Stimulated activated CD8-positive, alpha-beta memory T cell treated with anti-CD3 and anti-CD28 coated beads, Interleukin-12 subunit alpha, Interleukin-12 subunit beta, amount 100 ng/mL, for 1 hour (primary cell): ENCODE measurements at regions not wholly inside any gene's neighbourhood (a gene's known extent, or its start where the extent isn't known, plus 50 kb on each side); places are given as distances from the start of the nearest gene placed in this dataset.

Experiments used
- DNase-seq: peaks from one replicate; pipeline ENCODE4 v3.0.0-alpha.2; 2020; ENCODE audit warnings: low read depth

DNA sequence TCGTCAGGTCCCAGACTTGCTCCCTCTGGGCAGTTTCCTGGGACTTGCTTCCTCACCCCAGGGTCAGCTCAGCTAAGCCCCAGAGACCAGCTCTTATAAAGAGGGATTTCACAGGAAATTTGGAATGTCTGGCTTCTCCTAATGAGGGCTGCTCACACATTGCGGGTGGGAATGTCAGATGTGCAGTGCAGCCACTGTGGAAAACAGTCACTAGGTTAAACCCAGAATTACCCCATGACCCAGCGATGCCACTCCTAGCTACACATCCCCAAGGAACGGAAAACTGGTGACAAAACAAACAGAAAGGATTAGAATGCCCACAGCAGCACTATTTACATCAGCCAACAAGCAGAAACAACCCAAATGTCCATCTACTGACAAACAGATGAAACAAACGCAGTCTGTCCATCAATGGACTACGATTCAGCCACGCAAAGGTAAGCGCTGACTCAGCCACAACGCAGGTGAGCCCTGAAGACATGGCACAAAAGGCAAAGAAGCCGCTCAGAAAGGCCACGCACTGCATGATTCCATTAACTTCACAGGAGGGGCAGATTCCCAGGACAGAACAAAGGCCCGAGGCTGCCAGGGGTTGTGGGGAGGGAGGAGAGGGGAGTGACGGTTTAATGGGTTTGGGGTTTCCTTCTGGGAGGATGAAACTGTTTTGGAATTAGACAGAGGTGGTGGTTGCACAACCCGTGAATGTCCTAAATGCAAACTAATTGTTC is 63.0 kb downstream of the NCOR2 start:
- no peak for DNase-seq

GRCh38 chr12:124503305-124503704 is 64.1 kb downstream of the NCOR2 start:
- DNase-seq, result no peak

DNA sequence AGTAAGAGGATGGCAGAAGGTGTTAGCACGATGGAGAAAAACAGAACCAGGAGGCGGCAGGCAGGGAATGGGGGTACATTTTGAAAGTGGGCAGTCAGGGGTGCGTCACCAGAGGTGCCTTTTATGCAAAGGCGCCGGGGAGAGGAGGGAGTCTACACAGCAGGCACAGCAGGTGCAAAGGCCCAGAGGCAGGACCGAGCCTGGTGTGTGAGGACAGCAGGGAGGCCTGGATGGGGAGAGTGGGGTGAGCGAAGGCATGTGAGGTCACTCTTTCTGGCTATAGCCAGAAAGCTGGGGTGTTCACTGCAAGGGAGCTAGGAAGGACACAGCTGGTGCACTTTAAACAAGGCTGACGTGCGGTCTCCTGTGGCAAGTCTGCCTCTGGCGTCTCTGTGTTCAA is 65.0 kb downstream of the NCOR2 start:
- DNase-seq, result no peak

- no peak for DNase-seq
Observed at GRCh38 chr12:124501827-124502226, 65.6 kb downstream of the NCOR2 start.

DNA sequence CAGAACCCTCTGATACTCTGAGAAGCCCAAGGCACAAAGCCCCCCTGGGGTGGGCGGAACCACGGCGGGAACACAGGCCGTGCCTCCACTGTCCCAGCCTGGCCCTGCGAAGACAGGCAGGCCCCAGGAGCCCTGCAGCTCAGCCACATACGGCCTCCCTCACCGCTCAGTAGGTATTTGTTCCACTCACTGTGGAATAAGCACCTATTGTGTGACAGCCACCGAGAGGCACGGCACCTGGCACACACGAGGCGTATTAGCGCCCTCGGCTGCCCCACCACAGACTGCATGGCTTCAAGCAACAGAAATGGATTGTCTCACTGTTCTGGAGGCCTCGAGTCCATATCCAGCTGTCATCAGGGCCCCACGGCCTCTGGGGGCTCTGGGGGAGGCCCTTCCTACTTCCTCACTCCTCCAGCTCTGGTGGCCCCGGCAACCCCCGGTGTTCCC is 66.3 kb downstream of the NCOR2 start:
- DNase-seq, result no peak

GRCh38 chr12:124499898-124500244 is 67.5 kb downstream of the NCOR2 start:
- no peak for DNase-seq

DNA sequence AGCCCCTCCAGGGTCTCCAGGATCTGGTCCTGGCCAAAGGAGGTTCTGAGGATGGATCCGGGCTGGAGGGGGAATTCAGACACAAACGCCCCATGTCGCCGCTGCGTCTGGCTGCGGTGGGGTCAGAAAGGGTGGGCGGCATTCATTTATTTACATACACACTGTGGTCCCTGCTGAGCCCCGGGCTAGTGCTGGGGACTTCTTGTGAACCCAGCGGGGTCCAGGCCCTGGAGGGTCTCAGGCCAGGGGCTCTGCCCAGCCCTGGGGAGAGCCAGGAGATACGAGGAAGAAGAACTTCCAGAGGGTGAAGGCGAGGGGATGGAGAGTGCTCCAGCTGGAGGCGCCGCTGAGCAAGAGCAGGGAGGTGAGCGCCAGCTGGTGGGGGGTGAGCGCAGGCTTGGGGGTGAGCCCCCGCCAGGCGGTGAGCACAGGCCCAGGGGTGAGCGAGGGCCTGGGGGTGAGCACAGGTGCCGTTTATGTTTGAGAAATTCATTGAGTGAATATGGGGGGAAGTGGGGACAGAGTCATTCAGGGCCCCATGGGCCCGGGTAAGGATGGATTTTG is 68.1 kb downstream of the NCOR2 start:
- DNase-seq, result no peak

DNA sequence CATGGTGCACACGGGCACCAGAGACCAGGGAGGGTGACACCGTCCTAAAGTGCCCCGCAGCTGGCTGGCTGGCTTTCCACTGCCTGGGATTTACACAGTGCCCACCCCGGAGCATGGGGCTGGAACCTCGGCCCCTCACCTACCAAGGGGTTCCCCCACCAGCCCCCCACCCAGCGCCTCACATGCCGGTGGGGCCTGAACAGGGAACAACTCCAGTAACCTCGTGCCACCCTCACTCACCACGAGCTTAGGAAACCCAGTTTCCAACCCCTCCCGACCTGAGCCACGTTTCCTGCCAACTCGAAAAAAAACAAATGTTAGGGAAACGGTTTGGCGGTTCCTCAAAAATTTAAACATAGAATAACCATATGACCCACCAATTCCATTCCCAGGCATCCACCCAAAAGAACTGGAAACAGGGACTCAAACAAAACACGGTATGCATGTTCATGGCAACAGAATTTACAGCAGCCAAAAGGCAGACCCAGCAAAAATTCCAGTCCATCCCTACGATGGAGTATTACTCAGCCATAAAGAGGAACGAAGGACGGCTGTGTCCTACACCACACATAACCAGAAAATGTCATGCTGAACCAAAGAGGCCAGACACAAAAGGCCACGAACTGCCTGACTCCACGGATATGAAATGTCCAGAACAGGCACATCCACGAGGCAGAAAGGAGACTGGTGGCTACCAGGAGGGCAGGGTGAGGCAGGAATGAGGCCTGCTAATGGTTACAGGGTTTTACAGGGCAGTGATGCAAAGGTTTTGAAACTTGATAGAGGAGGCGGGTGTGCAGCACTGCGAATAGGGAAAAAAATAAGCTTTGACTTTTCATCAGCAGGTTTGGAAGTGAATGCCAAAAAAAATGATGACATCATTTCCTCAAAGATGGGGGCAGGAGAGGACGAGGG is 68.9 kb downstream of the NCOR2 start:
- DNase-seq, result no peak

DNA sequence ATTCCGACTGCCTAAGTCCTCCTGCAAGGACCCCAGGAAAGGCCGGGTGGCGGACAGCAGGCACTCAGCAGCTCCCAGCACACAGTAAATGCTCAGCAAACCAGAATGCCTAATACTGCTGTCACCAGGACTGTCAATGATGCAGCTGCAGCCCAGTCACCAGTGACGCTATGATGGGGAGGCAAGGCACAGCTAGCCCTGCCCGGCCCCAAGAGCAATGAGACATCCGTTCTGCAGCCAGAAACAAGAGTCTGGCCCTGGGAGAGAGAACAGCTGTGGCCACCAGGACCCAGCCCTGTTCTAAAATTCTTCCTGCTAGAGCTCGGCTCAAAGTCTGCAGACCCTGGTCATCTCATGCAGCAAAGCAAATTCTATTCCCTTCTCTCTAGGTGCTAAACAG is 69.8 kb downstream of the NCOR2 start:
- no peak for DNase-seq

DNA sequence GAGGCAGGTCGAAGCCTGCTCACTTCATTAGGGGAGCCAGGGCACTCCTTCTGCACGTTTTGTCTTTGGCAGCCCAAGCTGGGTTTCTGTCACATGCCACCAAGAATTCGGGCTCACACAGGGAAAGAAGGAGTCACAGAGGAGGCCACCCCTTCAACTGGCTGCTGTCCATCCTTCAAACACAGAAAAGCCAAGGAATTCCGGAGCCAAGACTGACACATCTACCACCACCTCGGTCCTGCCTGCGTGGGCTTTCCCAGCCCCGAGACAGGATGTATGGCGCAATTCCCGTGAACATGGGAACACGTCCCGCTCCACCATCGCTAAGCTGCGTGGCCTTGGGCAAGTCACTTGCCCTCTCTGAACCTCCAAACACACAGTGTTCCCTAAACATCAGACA is 70.4 kb downstream of the NCOR2 start:
- no peak for DNase-seq

DNA sequence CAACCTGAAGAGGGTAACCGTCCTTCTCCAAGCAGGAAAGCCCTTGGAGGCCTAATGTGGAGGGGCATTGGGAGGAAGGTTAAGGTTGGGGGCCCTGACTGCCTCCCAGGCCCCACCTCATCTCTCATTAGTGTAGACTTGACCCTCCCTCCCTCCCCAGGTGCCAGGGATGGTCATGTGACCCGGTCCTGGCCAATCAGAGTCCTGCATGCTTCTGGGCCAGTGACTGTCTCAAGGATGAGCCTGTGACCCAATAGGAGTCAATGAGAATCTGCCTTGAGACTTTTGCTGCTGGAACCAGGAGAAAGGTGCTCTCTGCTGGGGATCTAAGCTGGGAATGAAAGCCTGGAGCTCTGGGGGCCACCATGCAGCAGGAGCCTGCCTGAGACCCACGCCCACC is 70.8 kb downstream of the NCOR2 start:
- no peak for DNase-seq

DNA sequence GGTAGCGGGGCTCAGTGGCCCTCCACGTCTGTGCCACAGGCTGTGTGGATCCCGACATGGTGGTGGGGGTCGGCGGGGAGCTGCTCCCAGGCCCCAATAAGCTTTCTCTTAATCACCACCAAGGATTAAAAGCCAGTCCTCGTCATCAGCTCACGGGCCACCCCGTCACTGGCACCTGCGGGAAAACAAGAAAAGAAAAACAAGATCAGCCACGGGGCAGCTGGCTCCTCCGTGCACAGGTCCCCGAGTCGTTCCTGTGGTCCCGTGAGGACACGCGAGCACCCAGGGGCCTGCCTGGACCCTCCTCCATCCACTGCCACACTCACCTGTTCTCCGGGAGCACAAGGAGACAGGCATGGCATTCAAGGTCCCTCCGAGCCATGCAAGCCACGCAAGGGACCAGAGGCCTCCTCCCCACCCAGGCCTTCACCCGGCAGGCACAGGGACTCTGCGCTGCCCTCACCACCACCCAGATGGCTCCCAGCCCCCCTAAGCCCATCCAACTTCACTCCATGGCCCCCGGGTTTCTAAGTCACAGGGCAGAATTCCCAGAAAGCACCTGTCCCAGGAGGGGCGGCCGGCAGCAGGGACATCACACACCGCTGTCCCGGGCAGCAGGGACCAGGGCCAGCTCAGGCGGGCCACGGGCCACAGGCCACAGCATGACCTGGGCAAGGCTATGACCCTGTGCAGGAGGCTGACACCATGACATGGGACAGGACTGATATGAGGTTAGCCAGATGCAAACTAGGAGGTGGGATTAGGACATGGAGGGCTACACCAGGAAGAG is 72.0 kb downstream of the NCOR2 start:
- DNase-seq, result no peak

GRCh38 chr12:124494751-124495129 is 72.7 kb downstream of the NCOR2 start:
- DNase-seq, result no peak

GRCh38 chr12:124493809-124494750 is 73.3 kb downstream of the NCOR2 start:
- DNase-seq, result no peak

DNA sequence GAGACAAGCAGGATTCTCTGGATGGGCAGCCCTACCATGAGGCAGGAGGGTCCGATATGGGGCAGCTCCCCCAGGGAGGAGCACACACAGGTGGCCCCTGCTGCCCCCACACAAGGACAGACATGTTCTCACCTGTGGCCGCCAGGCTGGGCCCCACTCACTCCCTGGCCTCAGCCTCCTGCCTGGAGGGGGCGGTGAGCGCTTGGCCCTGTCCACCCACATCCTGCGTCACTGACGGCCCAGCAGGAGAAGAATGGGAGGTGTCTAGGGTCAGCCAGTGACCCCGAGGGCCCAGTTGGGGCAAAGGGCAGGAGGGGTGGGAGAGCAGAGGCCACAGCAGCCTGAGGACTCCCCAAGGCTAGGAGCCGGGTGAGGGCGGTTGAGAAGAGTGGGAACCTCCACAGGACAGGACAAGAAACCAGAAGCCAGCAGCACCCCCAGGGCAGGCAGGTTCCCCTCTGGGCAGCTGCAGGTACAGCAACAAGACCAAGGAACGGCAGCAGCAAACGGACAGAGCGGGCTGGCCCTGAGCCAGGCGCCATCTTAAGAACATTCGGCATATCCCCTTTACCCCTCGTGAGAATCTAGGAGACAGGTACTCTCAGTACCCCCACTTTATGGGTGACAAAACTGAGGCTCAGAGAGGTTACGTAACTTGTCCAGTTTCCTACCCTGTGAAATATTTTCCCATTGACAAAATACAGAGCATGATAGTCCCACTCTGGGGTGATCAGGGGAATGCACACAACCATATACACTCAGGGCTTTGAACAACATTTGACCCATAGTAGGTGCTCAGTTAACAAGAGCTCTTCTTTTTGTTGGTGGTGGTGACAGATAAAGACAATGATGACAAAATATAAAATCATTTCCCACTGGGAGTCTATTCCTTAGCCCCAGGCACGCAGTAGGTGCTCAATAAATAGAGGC is 74.3 kb downstream of the NCOR2 start:
- DNase-seq, result no peak

DNA sequence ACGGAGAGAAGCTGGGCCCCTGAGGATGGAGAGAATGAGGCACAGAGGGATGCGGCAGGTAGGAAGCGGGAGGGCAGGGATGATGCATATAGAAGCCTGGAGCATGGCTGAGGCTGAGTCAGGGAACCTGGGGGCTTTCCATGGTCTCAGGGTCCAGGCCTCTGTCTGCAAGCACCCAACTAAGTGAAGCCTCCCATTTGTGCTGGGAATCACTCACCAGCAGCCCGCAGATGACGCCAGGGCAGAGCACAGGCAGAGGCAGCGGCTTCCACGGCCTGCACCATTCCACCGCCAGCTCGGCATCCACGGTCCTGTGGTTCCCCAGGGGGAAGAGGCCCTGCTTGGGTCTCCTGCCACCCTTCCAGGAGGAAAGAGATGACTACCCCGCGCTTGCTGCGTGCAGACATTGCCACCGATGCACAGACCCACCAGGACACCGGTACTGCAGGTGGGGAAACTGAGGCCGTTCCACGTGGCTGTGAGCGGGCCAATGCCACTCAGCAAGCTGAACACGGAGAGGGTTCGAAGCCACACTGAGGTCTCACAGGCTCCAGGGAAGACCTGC is 75.5 kb downstream of the NCOR2 start:
- DNase-seq, result no peak

DNA sequence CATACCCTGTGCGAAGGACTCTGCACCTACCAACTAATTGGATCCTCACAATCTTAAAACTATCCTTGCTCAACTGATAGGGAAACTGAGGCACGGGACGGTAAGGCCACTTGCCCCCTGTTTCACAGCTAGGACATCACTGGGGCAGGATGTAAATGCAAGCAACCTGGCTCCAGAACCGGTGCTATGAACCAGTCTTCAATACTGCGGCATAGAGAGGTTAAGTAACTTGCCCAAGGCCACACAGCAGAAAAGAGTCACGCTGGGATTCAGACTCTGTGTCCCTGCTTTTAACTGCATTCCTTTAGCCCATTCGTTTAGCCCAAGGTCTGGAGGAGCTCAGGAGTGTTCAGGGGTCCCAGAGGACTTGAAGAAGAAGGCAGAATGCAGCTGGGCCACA is 76.1 kb downstream of the NCOR2 start:
- DNase-seq, result no peak

- no peak for DNase-seq
Observed at GRCh38 chr12:124490584-124491305, 76.7 kb downstream of the NCOR2 start.
